Left ventricle myocardium superior (tissue), 1 donor: ENCODE measurements at regions not wholly inside any gene's neighbourhood (a gene's known extent, or its start where the extent isn't known, plus 50 kb on each side); places are given as distances from the start of the nearest gene placed in this dataset.
A peak's percentile ranks its signal among the peaks of the same experiment; 100 is the strongest.
"Not testable (repeated sequence)": the region's sequence is repeated elsewhere in the genome, so short reads cannot be mapped to it uniquely, and the experiment has no call there.

Source experiments
- ATAC-seq: fragments of 200-7000 bp; cut with Tn5 transposase; one replicate; pipeline ENCODE4 v1.9.1; 2020; ENCODE audit warnings: mild to moderate bottlenecking, moderate library complexity
- DNase-seq: peaks from one replicate; pipeline ENCODE4 v3.0.0-alpha.2; 2020
- intact Hi-C: fragments of 100-400 bp; cut with micrococcal nuclease; formaldehyde crosslinking; loops from one replicate; pipeline ENCODE4 v1.11.0; 2022
- donor health status: DM: no; HTN: yes; CAD: no; lungs with severe emphysema.

GRCh38 chr4:181776264-181777054, 466.7 kb upstream of the TENM3 start:
- no peak for ATAC-seq
- DNase-seq = no peak
- intact Hi-C loops = no loop called here

DNA sequence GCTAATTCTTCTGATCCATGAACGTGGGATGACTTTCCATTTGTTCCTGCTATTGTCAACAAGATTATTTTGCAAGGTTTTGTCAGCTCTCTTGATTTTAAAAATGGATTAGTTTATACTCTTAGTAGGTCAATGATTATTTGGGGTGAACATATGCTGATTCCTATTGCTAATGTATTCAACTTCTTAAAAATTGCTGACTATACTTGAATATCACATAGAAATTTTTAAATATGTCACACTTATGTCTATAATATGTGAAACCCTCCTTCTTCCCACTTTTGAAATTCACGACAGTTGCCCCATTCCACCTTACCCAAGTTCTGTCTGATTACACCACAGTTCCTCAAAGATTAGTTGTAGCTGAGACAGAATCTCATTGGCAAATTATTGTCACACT, 465.7 kb upstream of the TENM3 start:
- ATAC-seq (no peak), DNase-seq (no peak)
- intact Hi-C loops = no loop called here

DNA sequence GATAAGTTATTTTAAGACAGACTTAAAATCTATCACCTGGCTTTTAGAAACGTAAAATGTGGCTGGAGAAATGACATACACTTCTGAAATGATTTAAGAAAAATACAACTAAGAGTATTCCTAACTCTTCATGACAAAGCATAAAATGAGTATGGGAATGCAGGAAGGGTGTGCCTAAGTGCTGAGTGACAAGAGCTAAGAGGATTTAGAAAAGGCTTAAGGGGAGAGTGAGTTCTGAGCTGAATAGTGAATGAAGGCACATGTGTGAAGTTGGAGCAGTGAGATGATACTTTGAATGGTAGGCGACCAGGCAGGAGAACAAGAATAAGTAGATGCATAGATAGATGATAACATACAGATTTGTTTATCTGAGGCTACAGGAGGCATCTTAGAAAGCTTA, 458.3 kb upstream of the TENM3 start:
- intact Hi-C loops = no loop called here

GRCh38 chr4:181792641-181793040, 450.6 kb upstream of the TENM3 start:
- DNase-seq = no peak
- no peak for ATAC-seq
- intact Hi-C loops = no loop called here

More for the DNA sequence above, 458.3 kb upstream of the TENM3 start:
- ATAC-seq = no peak
- no peak for DNase-seq

DNA sequence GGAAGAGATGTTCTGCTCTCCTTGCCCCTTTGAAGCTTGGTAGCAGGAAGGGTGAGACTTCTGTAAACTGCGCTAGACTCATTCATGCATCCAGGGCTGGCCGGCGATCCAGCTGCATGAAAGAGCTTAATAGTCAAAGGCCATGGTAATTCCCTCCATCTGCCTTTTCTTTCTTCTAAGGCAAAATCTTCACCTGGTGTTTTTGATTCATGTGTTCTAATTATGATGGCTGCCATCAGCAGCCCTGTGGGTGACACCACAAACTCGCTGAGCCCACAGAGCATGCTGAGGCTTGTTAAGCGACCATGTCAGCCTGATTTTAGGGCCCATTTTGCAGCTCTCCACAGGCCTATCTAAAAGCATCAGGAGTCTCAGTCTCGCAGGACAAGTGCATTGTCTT, 450.1 kb upstream of the TENM3 start:
- intact Hi-C loops = no loop called here
- DNase-seq = no peak
- no peak for ATAC-seq

DNA sequence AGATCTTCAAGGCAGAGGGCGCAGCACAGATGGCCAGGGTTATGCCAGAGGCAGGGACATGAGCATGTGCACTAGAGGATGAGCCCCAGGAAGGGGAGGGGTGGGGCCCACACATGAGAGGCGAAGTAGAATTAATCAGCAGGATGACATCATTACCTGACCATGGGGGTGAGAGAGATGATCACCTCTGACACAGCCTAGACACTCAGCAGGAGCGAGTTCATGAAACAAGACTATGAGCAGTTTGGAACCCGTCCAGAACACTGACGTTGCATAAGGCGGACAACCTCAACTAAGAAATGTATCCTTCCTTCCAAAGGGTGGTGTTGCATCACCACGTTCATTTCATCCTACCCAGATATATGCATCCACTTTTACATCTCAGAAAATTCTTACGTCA, 446.7 kb upstream of the TENM3 start:
- no peak for ATAC-seq
- DNase-seq = no peak
- intact Hi-C loops = no loop called here

DNA sequence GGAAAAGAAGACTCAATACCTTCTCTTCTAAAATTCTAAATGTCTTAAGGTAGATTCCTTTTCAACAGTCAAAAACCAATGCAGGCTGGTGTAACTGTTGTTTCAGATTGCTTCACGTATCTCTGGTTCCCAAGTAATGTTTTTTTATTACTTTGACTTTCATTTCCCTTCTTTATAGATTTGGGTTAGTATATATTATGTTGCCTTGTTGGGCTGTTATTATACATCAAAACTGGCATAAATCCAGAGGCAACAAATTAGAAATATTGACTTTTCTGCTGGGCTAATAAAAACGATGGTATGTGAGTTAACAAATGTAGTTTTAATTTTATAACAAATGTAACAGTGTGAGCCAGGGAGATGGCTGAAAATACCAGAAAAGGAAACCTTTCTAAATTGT, 444.7 kb upstream of the TENM3 start:
- intact Hi-C loops = no loop called here
- ATAC-seq (no peak), DNase-seq (no peak)

DNA sequence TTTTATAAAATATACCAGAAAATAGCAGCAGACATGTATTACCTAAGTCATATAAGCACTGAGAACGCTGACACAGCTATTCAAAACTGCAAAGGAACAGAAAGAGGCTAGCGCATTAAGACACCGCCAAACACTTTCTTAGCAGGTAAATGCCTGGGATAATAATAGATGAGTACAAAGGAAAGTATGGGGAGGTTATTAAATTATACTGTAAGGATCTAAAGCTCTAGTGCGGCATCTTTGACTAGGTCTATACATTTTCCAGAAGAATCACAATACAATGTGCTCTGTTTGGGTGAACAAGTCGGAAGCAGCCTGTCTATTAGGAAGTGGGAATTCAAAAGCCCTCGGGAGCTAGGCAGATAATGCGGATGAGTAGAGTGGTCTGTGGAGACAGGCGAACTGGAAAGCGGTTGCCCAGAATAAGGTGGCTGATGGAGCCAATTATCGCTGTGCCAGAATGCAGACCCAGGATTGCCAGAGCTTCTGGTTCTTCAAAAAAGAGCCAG, 443.6 kb upstream of the TENM3 start:
- no peak for DNase-seq
- ATAC-seq = no peak
- intact Hi-C loops = no loop called here

DNA sequence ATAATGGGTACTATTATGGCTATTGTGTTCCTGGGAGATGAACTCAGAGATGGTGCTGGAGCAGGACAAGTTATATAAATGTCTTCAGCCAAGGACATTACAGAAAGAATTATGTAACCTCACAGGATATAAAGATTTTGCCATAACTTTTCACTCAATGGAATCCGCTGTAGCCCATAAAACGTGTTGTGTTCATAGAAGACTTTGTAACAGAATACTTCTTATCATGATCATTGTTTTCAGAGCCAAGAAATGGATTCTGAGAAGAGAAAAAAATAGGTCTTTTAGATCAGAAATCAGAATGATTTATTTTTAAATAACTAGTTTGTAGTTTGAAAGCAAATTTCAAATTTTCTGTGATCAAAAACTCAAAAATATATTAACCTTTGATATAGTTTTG, 441.0 kb upstream of the TENM3 start:
- DNase-seq (no peak), ATAC-seq (no peak)
- intact Hi-C loops = no loop called here

GRCh38 chr4:181807771-181808170, 435.4 kb upstream of the TENM3 start:
- DNase-seq (no peak), ATAC-seq (no peak)
- intact Hi-C loops = no loop called here

DNA sequence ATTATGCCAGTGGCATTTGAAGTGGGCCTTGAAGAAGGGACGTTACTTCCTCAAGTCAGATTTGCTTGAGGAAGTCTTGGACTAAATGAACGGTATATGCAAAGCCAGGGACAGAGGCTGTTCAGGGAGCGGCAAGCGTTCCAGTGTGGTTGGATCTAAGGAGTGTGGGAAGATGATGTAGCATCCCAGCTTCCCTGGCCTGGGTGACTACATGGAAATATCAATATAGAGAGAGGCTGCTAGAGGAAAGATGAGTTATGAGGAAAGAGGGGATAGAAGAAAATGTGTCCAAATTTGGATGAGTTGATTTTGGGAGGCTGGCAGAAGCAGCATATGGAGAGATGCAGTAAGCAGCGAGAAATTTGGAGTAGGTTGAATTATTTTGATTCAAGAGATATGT, 432.5 kb upstream of the TENM3 start:
- ATAC-seq = peak; percentile 53
- DNase-seq = no peak
- intact Hi-C loops = no loop called here

DNA sequence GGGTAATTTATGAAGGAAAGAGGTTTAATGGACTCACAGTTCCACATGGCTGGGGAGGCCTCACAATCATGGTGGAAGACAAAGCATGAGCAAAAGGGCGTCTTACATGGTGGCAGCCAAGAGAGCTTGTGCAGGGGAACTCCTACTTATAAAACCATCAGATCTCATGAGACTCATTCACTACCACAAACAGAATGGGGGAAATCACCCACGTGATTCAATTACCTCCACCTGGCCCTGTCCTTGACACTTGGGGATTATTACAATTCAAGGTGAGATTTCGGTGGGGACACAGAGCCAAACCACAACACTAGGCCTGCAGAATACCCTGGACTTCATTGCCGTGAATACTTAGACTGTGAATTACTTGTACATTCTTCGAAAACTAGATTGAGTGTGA, 431.7 kb upstream of the TENM3 start:
- DNase-seq, ATAC-seq, intact Hi-C loops: not testable (repeated sequence)

DNA sequence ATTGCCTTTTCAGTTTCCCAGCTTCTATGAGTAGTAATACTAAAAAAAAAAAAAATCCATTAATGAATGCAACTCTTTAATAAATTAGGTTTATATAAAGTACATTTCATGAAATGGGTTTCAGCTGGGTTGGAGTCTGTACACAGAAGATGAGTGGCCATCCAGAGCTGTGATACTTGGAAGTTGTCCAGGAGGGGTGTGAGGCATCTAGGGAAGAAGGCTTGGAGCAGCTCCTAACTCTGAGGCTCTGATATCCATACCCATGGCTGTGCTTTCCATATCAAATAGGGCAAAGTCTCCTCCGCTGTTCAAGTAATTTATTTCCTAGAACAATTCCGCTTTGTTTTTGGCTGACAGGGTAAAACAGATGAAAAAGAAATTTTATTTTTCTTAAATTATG, 423.3 kb upstream of the TENM3 start:
- intact Hi-C loops = no loop called here
- DNase-seq (no peak), ATAC-seq (peak; percentile 55)

DNA sequence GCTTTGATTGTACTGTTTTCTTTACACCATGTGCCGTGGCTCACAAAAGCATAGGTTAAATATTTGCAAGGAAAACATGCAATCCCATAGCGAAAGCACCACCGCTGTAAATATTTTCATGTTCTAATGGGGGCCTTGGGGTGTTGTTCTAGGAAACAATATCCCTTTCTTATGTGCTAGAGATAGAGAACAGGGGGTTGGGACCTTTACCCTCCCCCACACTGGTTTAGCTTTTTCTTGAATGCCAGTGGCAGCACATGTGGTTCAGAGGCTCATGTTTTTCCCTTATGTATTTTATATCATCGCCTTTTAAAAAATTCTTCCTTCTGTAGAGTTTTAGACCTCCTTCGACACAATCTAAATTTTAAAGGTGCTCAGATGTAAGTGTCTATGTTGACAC, 422.6 kb upstream of the TENM3 start:
- ATAC-seq = no peak
- no peak for DNase-seq
- intact Hi-C loops = no loop called here

DNA sequence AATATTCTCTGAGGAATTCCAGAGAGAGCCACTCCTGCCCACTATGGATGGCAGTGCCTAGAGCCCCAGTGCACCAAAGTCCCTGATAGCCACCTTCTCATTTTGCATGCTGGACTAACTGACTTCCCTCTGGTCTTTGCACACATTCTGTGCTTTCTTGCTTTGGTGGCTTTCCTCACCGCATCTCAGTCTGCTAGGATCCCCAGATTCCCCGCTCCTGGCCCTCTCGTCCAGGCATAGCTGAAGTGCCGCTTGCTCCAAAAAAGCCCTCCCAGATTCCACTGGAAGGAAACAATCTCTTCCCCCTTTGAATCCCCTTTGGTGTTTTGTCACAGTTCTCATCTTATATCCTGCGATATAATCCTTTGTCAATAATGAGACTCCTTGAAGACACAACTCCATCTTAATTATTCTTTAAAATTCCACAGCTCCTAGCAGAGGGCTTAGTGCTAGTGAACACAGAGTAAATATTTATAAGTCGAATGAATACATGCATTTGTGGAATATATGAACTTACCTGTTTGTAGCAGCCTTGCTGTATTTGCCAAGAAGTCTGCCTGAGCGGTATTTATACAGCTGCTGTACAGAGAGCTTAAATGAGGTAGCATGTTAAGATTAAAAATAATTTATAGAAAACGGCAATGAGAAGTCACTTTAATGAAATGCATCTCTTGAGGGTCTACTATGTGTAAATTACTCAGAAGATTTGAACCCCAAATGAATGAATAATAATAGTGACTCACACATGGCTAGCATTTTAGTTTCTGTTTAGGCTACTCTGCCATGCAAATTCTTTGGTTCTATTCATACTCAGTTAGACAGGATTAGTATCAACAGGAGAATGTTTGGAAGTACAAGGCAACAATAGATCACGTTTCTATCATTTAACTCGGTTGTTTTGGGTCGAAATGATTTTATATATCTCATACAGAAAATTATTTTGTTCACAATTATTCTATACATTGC, 421.9 kb upstream of the TENM3 start:
- intact Hi-C loops = no loop called here
- ATAC-seq = no peak

GRCh38 chr4:181822005-181822375, 421.2 kb upstream of the TENM3 start:
- ATAC-seq = no peak
- DNase-seq = no peak
- intact Hi-C loops = no loop called here

More for the DNA sequence above, 421.9 kb upstream of the TENM3 start:
- no peak for DNase-seq

- ATAC-seq (no peak), DNase-seq (no peak)
- intact Hi-C loops = no loop called here
Observed at GRCh38 chr4:181823183-181823582, 420.0 kb upstream of the TENM3 start.

DNA sequence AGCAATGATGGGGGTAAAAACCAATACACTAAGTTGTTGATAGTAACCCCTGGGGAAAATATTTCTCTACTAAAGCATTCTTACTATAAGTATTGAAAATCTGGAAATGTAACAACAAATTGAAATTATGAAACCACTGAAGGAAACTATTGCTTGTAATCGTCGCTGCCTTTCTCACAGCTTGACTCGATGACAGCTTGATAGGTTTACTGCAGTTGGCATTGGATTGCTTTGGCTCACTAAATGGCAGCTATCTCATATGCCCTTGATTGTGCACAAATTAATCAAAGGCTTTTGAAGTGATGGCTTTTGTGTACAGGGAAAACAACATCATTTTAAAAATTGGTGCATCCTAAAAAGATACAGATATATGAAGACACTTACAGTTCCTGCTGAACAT, 419.6 kb upstream of the TENM3 start:
- intact Hi-C loops = no loop called here
- ATAC-seq = peak; percentile 44
- no peak for DNase-seq

DNA sequence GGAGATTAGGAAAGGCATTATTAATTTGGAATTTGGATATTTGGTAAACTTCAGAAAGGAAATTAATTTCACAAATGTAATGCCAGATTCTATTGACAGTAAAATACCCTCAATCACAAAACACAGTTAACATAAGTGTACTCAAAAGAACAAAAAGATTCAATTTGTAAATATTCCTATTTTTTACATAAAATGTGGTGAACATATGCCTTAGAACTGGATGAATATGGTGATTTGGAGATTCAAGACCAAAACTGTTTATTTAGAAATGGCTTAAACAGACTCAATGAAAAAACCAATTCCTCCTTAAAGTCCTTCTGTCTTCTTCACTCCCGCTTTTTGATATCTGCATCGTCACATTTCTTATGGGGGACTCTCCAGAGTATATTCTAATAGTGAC, 417.6 kb upstream of the TENM3 start:
- ATAC-seq (no peak), DNase-seq (no peak)
- intact Hi-C loops = no loop called here

DNA sequence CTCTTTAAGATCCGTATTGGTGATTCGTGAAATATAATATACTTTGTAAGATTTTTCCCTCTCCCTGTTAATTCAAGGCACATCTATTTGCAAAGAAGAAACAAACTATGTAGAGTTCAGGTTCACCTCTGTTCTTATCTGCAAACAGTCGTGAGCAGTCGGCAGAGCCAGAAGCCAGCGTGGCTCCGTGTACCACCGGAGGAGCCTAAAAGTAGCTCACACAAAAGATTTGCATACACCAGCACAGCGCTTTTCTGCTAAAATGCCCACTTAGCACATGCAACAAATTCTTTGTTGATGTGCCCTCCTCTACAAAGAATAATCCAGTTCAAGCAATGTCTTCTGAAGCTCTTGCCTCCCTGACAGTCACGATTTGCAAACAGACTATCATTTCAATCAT, 416.0 kb upstream of the TENM3 start:
- intact Hi-C loops = no loop called here
- DNase-seq (no peak), ATAC-seq (no peak)
